ENCODE measurements at regions not wholly inside any gene's neighbourhood (a gene's known extent, or its start where the extent isn't known, plus 50 kb on each side); places are given as distances from the start of the nearest gene placed in this dataset.

DNA sequence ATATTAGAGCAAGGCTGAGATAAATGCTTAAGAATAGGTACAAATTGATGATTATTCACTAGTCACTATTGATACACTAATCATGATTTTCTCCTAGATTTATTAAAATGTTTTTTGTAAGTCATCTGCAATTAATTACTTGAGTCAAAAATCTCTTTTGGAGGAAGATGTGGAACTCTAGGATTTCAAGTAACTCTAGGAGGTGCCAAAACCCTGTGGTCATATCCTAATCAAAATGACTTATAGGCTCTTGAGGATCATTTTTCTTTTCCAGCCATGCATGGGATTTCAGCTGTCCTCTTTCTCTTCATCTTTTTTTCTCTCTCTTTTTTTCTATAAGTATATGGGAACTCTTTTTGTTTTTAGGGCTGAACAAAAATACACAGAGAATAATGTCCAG, 141.8 kb upstream of the CD180 start:
- Mint-ChIP-seq H3K4me1 (ENCODE audit: low read depth in 2 of 2) (no peaks in the 10 kb centered on the region), H3K4me3 (no peak overlapping the region), H3K27ac (no peak overlapping the region), H3K36me3 (ENCODE audit: insufficient read depth) (no peaks in the 10 kb centered on the region), H3K27me3 (peaks cover 0 to 12% of the 10 kb centered on the region in 2 donors), H3K9me3 (no peaks in the 10 kb centered on the region)
- DNase-seq = no peak
- ATAC-seq (replicated peaks) = no peak

DNA sequence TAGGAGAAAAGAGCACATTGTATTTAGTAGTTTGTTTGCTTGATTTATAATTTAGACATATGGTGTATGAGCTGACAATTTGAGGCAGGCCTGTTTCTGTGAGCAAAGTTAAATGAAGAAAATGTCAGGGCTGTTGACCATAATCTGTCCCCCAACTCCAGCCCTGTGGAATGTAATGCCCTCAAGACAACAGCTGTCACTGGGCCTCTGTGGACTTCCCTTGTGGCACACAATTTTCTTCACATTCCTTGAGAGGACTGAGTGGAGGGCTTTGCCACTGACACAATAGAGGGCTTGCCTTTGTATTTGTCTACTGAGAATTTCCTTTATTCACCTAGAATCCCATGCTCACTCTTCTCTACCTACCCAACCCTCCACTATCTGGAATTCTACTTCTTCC, 141.2 kb upstream of the CD180 start:
- no peak overlapping the region for H3K4me3 Mint-ChIP-seq
- no peaks in the 10 kb centered on the region for H3K4me1 Mint-ChIP-seq (ENCODE audit: low read depth in 2 of 2)
- DNase-seq (no peak), ATAC-seq (replicated peaks) (no peak)
- H3K36me3 Mint-ChIP-seq (ENCODE audit: insufficient read depth) = no peaks in the 10 kb centered on the region
- H3K9me3 Mint-ChIP-seq = peaks cover 0 to 2% of the 10 kb centered on the region in 2 donors
- H3K27me3 Mint-ChIP-seq = peaks cover 0 to 12% of the 10 kb centered on the region in 2 donors
- no peak overlapping the region for H3K27ac Mint-ChIP-seq

DNA sequence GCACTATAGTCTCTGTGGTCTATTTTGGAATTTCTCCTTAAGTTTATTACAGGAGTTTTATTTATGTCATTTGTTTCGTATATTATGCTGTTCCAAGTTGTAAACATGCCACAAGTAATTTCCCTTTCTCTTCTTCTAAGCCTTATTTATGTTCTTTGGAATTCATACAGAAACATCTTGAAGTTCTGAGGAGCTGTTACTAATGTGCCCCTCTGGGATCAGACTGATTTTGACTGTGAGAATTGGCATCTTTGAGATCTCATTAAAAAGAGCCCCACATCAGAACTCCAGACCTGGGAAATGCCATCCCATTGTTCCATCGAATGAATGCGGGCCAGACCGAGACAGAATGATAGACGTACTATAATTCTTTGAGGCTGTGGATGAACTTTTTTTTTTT, 138.8 kb upstream of the CD180 start:
- DNase-seq (no peak), ATAC-seq (replicated peaks) (no peak)
- Mint-ChIP-seq H3K27ac (no peak overlapping the region), H3K9me3 (peaks cover 2 to 7% of the 10 kb centered on the region in 2 donors), H3K36me3 (ENCODE audit: insufficient read depth) (no peaks in the 10 kb centered on the region), H3K4me3 (no peak overlapping the region), H3K27me3 (peaks cover 0 to 12% of the 10 kb centered on the region in 2 donors), H3K4me1 (ENCODE audit: low read depth in 2 of 2) (no peaks in the 10 kb centered on the region)

DNA sequence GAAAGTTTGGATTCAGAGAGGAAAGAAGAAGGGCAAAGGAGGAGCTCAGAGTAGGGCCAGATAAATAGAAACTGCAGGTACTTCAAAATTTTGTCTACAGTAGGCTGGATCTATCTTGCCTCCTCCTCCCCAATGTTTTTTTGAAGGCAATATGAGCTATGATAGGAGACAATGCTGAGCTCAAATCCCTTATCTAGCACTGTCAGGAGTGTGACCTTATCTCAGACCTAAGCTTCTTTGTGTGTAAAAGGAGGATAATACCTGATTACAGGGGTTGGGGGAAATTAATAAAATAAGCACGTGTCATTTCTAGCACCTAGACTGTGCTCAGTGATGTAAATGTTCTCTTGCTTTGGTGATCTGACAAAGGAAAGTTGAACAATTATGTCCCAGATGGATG, 137.8 kb upstream of the CD180 start:
- Mint-ChIP-seq H3K36me3 (ENCODE audit: insufficient read depth) (no peaks in the 10 kb centered on the region), H3K4me3 (no peak overlapping the region), H3K27ac (no peak overlapping the region), H3K9me3 (peaks cover 2 to 7% of the 10 kb centered on the region in 2 donors), H3K4me1 (ENCODE audit: low read depth in 2 of 2) (no peaks in the 10 kb centered on the region), H3K27me3 (peaks cover 0 to 2% of the 10 kb centered on the region in 2 donors)
- ATAC-seq (replicated peaks) = no peak
- DNase-seq = no peak

DNA sequence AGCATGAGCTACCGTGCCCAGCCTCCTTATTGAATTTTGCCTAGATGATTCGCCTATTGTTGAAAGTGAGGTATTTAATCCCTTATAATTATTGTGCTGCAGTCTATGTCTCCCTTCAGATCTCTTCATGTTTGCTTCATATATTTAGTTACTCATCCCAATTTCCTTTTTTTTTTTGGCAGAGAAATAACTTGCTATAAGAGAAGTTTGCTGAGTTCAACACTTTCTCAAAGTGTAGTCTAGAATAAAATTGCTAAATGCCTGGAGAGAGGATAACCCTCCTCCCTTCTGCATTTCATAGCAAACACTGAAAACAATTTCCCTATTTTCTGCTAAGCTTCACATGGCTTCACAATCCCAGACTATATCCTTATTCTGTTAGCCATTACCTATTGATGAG, 136.6 kb upstream of the CD180 start:
- Mint-ChIP-seq H3K9me3 (peaks cover 2 to 7% of the 10 kb centered on the region in 2 donors), H3K27me3 (no peaks in the 10 kb centered on the region), H3K27ac (no peak overlapping the region), H3K4me1 (ENCODE audit: low read depth in 2 of 2) (no peaks in the 10 kb centered on the region), H3K4me3 (no peak overlapping the region), H3K36me3 (ENCODE audit: insufficient read depth) (no peaks in the 10 kb centered on the region)
- ATAC-seq (replicated peaks) (no peak), DNase-seq (no peak)

DNA sequence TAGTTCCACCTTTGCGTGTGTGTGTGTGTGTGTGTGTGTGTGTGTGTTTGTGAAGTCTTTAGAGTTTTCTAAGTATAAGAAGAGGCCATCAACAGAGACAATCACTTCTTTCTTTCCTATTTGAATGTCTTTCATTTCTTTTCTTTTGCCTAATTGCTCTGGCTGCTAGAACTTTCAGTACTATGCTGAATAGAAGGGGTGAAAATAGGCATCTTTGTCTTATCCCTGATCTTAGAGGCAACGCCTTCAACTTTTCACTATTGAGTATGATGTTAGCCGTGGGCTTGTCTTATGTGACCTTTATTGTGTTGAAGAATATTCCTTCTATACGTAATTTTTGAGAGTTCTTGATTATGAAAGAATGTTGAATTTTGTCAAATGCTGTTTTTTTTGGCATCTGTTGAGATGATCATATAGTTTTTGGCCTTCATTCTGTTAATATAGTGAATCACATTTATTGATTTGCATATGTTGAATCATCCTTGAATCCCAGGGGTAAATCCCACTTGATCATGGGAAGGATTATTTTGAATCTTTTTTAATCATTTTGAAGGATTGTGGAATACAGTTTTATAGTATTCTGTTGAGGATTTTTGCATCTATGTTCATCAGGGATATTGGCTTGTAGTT, 134.8 kb upstream of the CD180 start:
- H3K4me1 Mint-ChIP-seq (ENCODE audit: low read depth in 2 of 2) = no peaks in the 10 kb centered on the region
- ATAC-seq (replicated peaks) (no peak), DNase-seq (no peak)
- no peak overlapping the region for H3K27ac Mint-ChIP-seq
- H3K27me3 Mint-ChIP-seq = no peaks in the 10 kb centered on the region
- H3K9me3 Mint-ChIP-seq = peaks cover 2 to 7% of the 10 kb centered on the region in 2 donors
- H3K4me3 Mint-ChIP-seq = no peak overlapping the region
- H3K36me3 Mint-ChIP-seq (ENCODE audit: insufficient read depth) = no peaks in the 10 kb centered on the region

DNA sequence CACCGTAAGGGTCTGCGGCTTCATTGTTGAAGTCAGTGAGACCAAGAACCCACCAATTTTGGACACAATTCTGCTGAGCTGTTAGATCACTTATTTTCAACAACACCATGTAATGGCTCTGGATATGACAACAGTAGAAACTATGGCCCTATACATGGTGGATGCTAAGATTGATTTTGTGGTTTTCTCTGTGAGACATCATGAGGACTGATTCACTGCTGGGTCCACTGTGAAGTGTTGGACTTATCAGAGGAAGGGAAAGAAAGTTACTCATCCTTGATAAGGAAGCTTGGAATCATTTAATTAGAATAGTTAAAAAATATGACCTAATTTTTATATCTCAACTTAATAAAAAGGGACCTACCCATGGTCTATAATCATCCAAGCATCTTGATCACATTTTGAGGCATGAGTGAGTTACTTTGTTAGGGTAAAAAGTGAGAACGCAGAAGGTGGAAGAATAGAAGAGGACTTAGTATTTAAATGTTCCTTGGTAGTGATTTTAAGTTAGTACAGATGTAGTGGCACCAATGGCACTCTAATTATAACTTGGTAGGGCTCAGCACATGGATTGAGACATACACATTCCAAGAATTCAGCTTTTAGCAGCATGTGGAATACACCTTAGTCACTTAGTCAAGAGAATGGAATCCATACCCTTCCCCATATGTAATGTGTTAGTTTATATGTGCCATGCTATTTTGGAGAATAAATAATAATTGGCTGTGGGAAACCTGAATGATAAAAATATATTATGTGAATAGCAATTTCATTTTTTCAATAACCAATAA, 123.5 kb upstream of the CD180 start:
- Mint-ChIP-seq H3K4me3 (no peak overlapping the region), H3K36me3 (ENCODE audit: insufficient read depth) (no peaks in the 10 kb centered on the region), H3K27ac (no peak overlapping the region), H3K9me3 (no peaks in the 10 kb centered on the region), H3K27me3 (no peaks in the 10 kb centered on the region), H3K4me1 (ENCODE audit: low read depth in 2 of 2) (peaks cover 2 to 5% of the 10 kb centered on the region in 2 donors)
- no peak for DNase-seq
- ATAC-seq (replicated peaks) = no peak

DNA sequence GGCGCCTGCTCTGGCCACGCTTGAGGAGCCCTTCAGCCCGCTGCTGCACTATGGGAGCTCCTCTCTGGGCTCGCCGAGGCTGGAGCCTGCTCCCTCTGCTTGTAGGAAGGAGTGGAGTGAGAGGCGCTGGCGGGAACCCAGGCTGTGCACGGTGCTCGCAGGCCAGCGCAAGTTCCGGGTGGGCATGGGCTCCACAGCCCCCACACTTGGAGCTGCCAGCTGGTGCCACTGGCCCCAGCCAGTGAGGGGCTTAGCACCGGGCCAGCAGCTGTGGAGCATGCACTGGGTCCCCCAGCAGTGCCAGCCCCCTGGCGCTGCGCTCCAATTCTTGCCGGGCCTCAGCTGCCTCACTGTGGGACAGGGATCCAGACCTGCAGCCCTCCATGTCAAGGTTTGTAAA, 122.1 kb upstream of the CD180 start:
- H3K27me3 Mint-ChIP-seq = no peaks in the 10 kb centered on the region
- H3K4me1 Mint-ChIP-seq (ENCODE audit: low read depth in 2 of 2) = peaks cover 2 to 5% of the 10 kb centered on the region in 2 donors
- H3K4me3 Mint-ChIP-seq = no peak overlapping the region
- no peak for ATAC-seq (replicated peaks)
- DNase-seq = no peak
- no peaks in the 10 kb centered on the region for H3K36me3 Mint-ChIP-seq (ENCODE audit: insufficient read depth)
- H3K27ac Mint-ChIP-seq = no peak overlapping the region
- no peaks in the 10 kb centered on the region for H3K9me3 Mint-ChIP-seq

DNA sequence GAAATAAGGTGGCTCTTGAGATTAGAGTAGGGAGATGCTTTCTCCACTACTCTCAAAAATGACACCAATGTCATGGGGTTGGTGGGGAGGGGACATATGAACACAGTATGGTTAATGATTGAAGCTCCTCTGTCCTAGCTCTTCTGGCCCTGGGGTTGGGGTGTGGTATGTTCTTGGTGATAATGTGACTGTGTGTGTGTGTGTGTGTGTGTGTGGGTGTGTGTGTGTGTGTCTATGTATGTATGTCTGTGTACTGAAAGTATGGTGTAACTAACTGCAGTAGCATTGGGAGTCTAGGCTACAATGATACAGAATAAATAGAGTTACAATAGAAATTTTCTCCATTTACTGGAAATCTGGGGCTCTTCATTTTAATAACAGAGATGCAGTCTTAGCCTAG, 121.0 kb upstream of the CD180 start:
- Mint-ChIP-seq H3K4me3 (no peak overlapping the region), H3K9me3 (no peaks in the 10 kb centered on the region), H3K27me3 (no peaks in the 10 kb centered on the region), H3K27ac (peak overlapping the region in 1 of 2 donors; percentile 64), H3K36me3 (ENCODE audit: insufficient read depth) (no peaks in the 10 kb centered on the region), H3K4me1 (ENCODE audit: low read depth in 2 of 2) (peaks cover 2 to 5% of the 10 kb centered on the region in 2 donors)
- ATAC-seq (replicated peaks) (no peak), DNase-seq (no peak)

DNA sequence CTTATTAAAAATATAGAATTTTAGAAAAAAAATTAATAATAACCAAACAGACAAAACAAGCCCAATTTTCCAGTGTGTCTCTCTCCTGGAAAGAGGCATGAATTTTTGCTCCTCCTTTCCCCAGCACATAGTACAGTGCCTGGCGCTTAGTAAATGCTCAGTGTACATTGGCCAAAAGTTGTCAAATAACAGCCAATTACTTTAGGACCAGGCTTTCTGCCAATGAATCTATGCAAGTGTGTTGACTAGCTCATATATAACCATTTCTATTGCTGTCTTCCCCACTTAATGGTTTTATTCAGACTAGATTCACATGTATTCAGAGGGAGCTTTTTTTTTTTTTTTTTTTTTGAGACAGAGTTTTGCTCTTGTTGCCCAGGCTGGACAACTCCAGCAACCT, 120.1 kb upstream of the CD180 start:
- Mint-ChIP-seq H3K9me3 (no peaks in the 10 kb centered on the region), H3K36me3 (ENCODE audit: insufficient read depth) (no peaks in the 10 kb centered on the region), H3K27ac (no peak overlapping the region), H3K4me3 (no peak overlapping the region), H3K27me3 (no peaks in the 10 kb centered on the region), H3K4me1 (ENCODE audit: low read depth in 2 of 2) (peaks cover 2 to 5% of the 10 kb centered on the region in 2 donors)
- ATAC-seq (replicated peaks) (no peak), DNase-seq (no peak)

DNA sequence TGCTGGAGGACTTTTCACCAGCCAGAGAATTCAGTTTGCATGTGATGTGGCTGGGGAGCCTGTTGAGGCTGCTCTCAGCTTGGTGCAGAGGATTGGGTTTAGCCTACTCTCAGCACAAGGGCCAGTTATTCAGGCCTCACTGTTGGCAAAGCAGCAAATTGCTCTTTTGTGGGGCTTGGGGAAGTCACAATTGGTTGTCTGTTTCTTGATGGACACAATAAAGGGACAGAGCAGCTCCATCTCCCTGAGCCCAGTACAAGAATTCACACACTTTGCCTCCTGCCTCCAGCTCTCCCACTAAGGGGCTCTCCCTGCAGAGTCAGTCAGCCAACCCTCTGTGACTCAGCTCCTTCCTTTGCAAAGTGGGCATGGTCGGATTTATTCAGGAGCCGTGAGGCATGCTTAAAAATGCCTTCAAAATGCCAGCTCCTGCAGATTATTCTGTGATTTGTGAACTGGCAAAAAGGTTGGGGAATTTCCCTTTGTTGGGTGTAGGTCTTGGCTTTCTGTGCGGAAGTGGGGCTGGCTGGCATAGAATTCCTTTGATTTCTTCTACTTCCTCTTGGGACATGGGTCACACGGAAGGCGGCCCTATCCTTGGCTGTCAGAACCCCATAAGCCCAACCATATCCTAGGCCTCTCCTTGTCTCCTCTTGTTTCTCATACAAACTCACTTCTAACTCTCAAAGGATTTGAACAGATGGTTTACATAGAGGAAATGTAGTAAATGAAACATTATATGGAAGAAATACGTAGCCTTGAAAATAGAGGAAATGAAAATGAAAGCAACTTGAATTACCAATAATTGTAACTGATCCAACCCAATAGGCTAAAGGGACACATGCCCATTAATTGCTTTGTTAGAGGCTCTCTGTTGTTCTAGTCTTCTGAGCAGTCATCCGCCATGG, 118.7 kb upstream of the CD180 start:
- Mint-ChIP-seq H3K4me3 (no peak overlapping the region), H3K36me3 (ENCODE audit: insufficient read depth) (peaks cover 4% of the 10 kb centered on the region), H3K9me3 (no peaks in the 10 kb centered on the region), H3K27ac (no peak overlapping the region), H3K4me1 (ENCODE audit: low read depth in 2 of 2) (peaks cover 12 to 16% of the 10 kb centered on the region in 2 donors), H3K27me3 (no peaks in the 10 kb centered on the region)
- DNase-seq (no peak), ATAC-seq (replicated peaks) (no peak)

DNA sequence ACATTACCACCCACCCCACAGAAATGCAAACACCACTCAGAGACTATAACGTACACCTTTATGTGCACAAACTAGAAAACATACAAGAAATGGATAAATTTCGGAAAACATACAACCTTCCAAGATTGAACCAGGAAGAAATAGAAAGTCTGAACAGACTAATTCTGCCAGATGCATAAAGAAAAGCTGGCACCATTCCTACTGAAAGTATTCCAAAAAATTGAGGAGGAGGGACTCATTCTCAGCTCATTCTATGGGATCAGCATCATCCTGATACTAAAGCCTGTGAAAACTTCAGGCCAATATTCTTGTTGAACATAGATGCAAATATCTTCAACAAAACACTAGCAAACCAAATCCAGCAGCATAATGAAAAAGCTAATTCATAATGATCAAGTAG, 115.1 kb upstream of the CD180 start:
- Mint-ChIP-seq H3K27me3 (no peaks in the 10 kb centered on the region), H3K4me3 (no peak overlapping the region), H3K27ac (peak overlapping the region; percentile 77 to 85), H3K4me1 (ENCODE audit: low read depth in 2 of 2) (peaks cover 27 to 36% of the 10 kb centered on the region in 2 donors), H3K36me3 (ENCODE audit: insufficient read depth) (peaks cover 4% of the 10 kb centered on the region), H3K9me3 (no peaks in the 10 kb centered on the region)
- ATAC-seq (replicated peaks) (no peak), DNase-seq (no peak)

DNA sequence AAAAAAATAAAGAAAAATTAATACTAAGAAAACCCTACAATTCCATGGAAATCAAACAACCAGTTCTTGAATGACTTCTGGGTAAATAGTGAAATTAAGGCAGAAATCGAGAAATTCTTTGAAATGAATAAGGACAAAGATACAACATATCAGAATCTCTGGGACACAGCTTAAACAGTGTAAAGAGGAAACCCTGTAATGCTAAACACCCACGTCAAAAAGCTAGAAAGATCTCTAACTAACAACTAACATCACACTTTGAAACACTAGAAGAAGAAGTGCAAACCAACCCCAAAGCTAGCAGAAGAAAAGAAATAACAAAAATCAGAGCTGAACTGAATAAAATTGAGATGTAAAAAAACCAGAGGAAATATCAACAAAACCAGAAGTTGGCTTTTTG, 114.6 kb upstream of the CD180 start:
- ATAC-seq (replicated peaks) (peak; percentile 58), DNase-seq (no peak)
- Mint-ChIP-seq H3K4me3 (peak overlapping the region; percentile 2 to 47), H3K9me3 (no peaks in the 10 kb centered on the region), H3K27ac (peak overlapping the region; percentile 77 to 85), H3K4me1 (ENCODE audit: low read depth in 2 of 2) (peaks cover 31 to 36% of the 10 kb centered on the region in 2 donors), H3K27me3 (no peaks in the 10 kb centered on the region), H3K36me3 (ENCODE audit: insufficient read depth) (peaks cover 4% of the 10 kb centered on the region)
